ENCODE measurements at regions not wholly inside any gene's neighbourhood (a gene's known extent, or its start where the extent isn't known, plus 50 kb on each side); places are given as distances from the start of the nearest gene placed in this dataset.

- no peak for DNase-seq (ENCODE audit: insufficient read length, low spot score)
- peak; percentile 77 for TF ChIP-seq CTCF (IDR thresholded peaks at IDR 0.05; ENCODE audit: insufficient read depth, missing control alignments)
- FAIRE-seq, result peak; percentile 75
These were observed 148.2 kb downstream of the CAAP1 start for GRCh38 chr9:26744191-26744965.

- DNase-seq (ENCODE audit: insufficient read length, low spot score) (no peak), FAIRE-seq (no peak)
- TF ChIP-seq CTCF (IDR thresholded peaks at IDR 0.05; ENCODE audit: insufficient read depth, missing control alignments), result no peak
These were observed 149.7 kb downstream of the CAAP1 start for GRCh38 chr9:26742828-26743476.

- FAIRE-seq (no peak), DNase-seq (ENCODE audit: insufficient read length, low spot score) (no peak)
- TF ChIP-seq CTCF (IDR thresholded peaks at IDR 0.05; ENCODE audit: insufficient read depth, missing control alignments), result no peak
These were observed 157.4 kb downstream of the CAAP1 start for GRCh38 chr9:26735160-26735559.

- no peak for TF ChIP-seq CTCF (IDR thresholded peaks at IDR 0.05; ENCODE audit: insufficient read depth, missing control alignments)
- DNase-seq (ENCODE audit: insufficient read length, low spot score), result no peak
- FAIRE-seq, result no peak
These were observed 163.4 kb downstream of the CAAP1 start for GRCh38 chr9:26729187-26729586.

GRCh38 chr9:26727471-26727870, 165.1 kb downstream of the CAAP1 start:
- FAIRE-seq (no peak), DNase-seq (ENCODE audit: insufficient read length, low spot score) (no peak)
- no peak for TF ChIP-seq CTCF (IDR thresholded peaks at IDR 0.05; ENCODE audit: insufficient read depth, missing control alignments)

GRCh38 chr9:26725573-26725972, 167.0 kb downstream of the CAAP1 start:
- TF ChIP-seq CTCF (IDR thresholded peaks at IDR 0.05; ENCODE audit: insufficient read depth, missing control alignments), result no peak
- DNase-seq (ENCODE audit: insufficient read length, low spot score) (no peak), FAIRE-seq (no peak)

- DNase-seq (ENCODE audit: insufficient read length, low spot score) (no peak), FAIRE-seq (no peak)
- TF ChIP-seq CTCF (IDR thresholded peaks at IDR 0.05; ENCODE audit: insufficient read depth, missing control alignments), result peak; percentile 35
These were observed 169.1 kb downstream of the CAAP1 start for GRCh38 chr9:26723486-26723885.

Data from D721Med (cell line).